HUES6 (cell line): ENCODE measurements at regions not wholly inside any gene's neighbourhood (a gene's known extent, or its start where the extent isn't known, plus 50 kb on each side); places are given as distances from the start of the nearest gene placed in this dataset.
"Not testable (repeated sequence)": the region's sequence is repeated elsewhere in the genome, so short reads cannot be mapped to it uniquely, and the experiment has no call there.

Experiments used
- H3K27ac ChIP-seq: 2 replicates; pipeline ENCODE4 v1.7.0; 2013; ENCODE audit warnings: low read depth, mild to moderate bottlenecking, low read length, inconsistent platforms
- H3K27me3 ChIP-seq: 2 replicates; pipeline ENCODE4 v1.6.1; 2013; ENCODE audit warnings: low read length; ENCODE audit not compliant: control insufficient read depth, insufficient read depth
- H3K36me3 ChIP-seq: 2 replicates; pipeline ENCODE4 v1.6.1; 2013; ENCODE audit warnings: low read length; ENCODE audit not compliant: control insufficient read depth, insufficient read depth
- H3K4me1 ChIP-seq: 2 replicates; pipeline ENCODE4 v1.6.1; 2013; ENCODE audit warnings: low read length; ENCODE audit not compliant: control insufficient read depth, insufficient read depth
- H3K4me3 ChIP-seq: 2 replicates; pipeline ENCODE4 v1.5.1; 2013; ENCODE audit warnings: low read depth, low read length
- H3K9ac ChIP-seq: one replicate; pipeline ENCODE4 v1.6.1; 2013; ENCODE audit warnings: mild to moderate bottlenecking, low read length
- H3K9me3 ChIP-seq: 2 replicates; pipeline ENCODE4 v1.6.1; 2013; ENCODE audit warnings: low read depth, low read length; ENCODE audit not compliant: control insufficient read depth, insufficient read depth

GRCh38 chr7:6882321-6882721 is 56.2 kb upstream of the CCZ1B start:
- H3K27me3 ChIP-seq, H3K36me3 ChIP-seq, H3K4me1 ChIP-seq, H3K9ac ChIP-seq, H3K9me3 ChIP-seq, H3K27ac ChIP-seq, H3K4me3 ChIP-seq: not testable (repeated sequence)

DNA sequence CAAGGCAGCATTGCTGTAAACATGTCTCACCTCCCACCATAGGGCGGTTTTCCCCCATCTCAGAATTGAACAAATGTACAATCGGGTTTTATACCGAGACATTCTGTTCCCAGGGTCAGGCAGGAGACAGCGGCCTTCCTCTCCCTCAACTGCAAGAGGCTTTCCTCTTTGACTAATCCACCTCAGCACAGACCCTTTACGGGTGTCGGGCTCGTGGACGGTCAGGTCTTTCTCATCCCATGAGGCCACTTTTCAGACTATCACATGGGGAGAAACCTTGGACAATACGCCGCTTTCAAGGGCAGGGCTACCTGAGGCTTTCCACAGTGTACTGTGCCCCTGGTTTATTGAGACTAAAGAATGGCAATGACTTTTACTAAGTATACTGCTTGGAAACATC is 57.7 kb upstream of the CCZ1B start:
- not testable (repeated sequence) for H3K27ac ChIP-seq, H3K27me3 ChIP-seq, H3K4me3 ChIP-seq, H3K36me3 ChIP-seq, H3K4me1 ChIP-seq, H3K9ac ChIP-seq, H3K9me3 ChIP-seq

DNA sequence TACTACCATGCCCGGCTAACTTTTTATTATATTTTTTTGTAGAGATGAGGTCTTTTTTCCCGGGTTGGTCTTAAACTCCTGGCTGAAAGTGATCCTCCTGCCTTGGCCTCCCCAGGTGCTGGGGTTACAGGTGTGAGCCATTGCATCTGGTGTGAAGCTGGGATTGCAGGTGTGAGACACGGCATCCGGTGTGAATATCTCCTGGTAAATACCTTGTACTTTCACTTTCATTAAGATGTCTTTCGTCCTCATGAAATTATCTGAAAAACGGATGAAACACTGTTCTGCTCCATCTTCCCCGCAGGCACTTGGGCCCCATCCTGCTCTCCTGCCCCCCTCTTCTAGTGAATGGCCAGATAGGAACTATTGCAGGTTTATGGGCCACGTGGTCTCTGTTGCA is 60.1 kb upstream of the CCZ1B start:
- Histone ChIP-seq H3K27me3 (no peaks in the 10 kb centered on the region; the same call in 1 of the 2 replicates), H3K9me3 (no peaks in the 10 kb centered on the region; the same call in 1 of the 2 replicates), H3K4me1 (no peaks in the 10 kb centered on the region), H3K9ac (no peak overlapping the region), H3K4me3 (no peak overlapping the region), H3K27ac (no peak overlapping the region), H3K36me3 (no peaks in the 10 kb centered on the region)

GRCh38 chr7:6888267-6889045 is 62.4 kb upstream of the CCZ1B start:
- H3K4me1 ChIP-seq, H3K9me3 ChIP-seq, H3K27ac ChIP-seq, H3K27me3 ChIP-seq, H3K9ac ChIP-seq, H3K4me3 ChIP-seq, H3K36me3 ChIP-seq: not testable (repeated sequence)

- H3K4me3 ChIP-seq, result no peak overlapping the region
- H3K9ac ChIP-seq, result no peak overlapping the region
Observed at GRCh38 chr7:6889252-6889812, 63.3 kb upstream of the CCZ1B start.

DNA sequence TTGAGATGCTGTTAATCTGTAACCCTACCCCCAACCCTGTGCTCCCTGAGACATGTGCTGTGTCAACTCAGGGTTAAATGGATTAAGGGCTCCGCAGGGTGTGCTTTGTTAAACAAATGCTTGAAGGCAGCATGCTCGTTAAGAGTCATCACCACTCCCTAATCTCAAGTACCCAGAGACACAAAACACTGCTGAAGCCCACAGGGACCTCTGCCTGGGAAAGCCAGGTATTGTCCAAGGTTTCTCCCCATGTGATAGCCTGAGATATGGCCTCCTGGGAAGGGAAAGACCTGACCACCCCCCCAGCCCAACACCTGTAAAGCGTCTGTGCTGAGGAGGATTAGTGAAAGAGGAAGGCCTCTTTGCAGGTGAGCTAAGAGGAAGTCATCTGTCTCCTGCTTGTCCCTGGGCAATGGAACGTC is 76.0 kb upstream of the CCZ1B start:
- Histone ChIP-seq H3K9ac (peak overlapping the region; percentile 42), H3K4me3 (peak overlapping the region; percentile 30; the same call in 1 of the 2 replicates), H3K4me1 (peaks cover 19% of the 10 kb centered on the region), H3K27ac (peak overlapping the region; percentile 48; the same call in 1 of the 2 replicates)
- not testable (repeated sequence) for H3K27me3 ChIP-seq, H3K36me3 ChIP-seq, H3K9me3 ChIP-seq

More at GRCh38 chr7:6889252-6889812, 63.3 kb upstream of the CCZ1B start:
- Histone ChIP-seq H3K9me3 (no peaks in the 10 kb centered on the region; the same call in 1 of the 2 replicates), H3K36me3 (no peaks in the 10 kb centered on the region), H3K27me3 (no peaks in the 10 kb centered on the region), H3K4me1 (no peaks in the 10 kb centered on the region), H3K27ac (no peak overlapping the region)

DNA sequence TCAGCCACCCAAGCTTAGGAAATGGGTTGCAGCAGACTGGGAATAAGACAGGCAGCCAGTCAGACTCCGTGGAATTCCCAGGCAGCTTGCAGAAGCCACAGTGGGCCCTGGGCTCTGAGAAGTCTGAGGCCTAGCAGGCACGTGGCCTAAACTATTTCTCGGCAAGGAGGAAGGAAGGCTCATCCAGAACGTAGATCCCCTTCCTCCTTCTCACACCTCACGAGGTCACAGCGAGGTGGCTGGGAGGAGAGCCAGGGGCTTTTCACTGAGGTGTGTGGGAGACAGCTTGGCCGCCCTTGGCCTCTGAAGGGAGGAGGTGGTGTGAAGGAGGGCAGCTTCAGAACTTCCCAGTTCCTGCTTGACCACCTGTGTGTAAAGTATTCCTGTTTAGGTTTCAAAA is 77.2 kb upstream of the CCZ1B start:
- not testable (repeated sequence) for H3K27ac ChIP-seq, H3K27me3 ChIP-seq, H3K4me3 ChIP-seq, H3K9me3 ChIP-seq, H3K36me3 ChIP-seq
- Histone ChIP-seq H3K9ac (peak overlapping the region; percentile 42), H3K4me1 (peaks cover 19% of the 10 kb centered on the region)

GRCh38 chr7:6903792-6904191 is 77.7 kb upstream of the CCZ1B start:
- H3K36me3 ChIP-seq, H3K27ac ChIP-seq, H3K27me3 ChIP-seq, H3K9me3 ChIP-seq, H3K9ac ChIP-seq, H3K4me3 ChIP-seq: not testable (repeated sequence)
- H3K4me1 ChIP-seq, result peaks cover 19% of the 10 kb centered on the region

DNA sequence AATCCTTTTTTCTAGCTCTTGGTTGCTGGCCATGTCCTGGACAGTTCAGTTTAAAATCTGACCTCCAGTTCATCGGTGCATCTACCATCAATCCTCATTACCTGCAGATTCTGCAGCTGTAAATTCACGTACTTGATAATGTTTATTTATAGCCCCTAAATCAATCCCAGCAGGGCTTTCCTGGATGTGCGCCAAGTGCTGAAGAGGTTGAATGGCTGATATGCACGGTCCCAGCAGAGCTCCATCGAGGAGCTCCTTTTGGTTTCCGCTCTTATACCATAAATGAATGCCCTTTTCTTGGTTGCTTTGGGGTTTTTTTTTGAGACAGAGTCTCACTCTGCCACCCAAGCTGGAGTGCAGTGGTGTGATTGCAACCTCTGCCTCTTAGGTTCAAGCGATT is 91.2 kb upstream of the CCZ1B start:
- Histone ChIP-seq H3K27me3 (no peaks in the 10 kb centered on the region), H3K36me3 (no peaks in the 10 kb centered on the region)

GRCh38 chr7:6919169-6919568 is 93.1 kb upstream of the CCZ1B start:
- not testable (repeated sequence) for H3K27ac ChIP-seq, H3K36me3 ChIP-seq, H3K9me3 ChIP-seq, H3K4me3 ChIP-seq, H3K4me1 ChIP-seq, H3K27me3 ChIP-seq, H3K9ac ChIP-seq

More for the DNA sequence above, 91.2 kb upstream of the CCZ1B start:
- H3K9ac ChIP-seq, result no peak overlapping the region
- H3K9me3 ChIP-seq, result no peaks in the 10 kb centered on the region
- no peak overlapping the region for H3K4me3 ChIP-seq
- H3K4me1 ChIP-seq, result no peaks in the 10 kb centered on the region
- H3K27ac ChIP-seq, result no peak overlapping the region

DNA sequence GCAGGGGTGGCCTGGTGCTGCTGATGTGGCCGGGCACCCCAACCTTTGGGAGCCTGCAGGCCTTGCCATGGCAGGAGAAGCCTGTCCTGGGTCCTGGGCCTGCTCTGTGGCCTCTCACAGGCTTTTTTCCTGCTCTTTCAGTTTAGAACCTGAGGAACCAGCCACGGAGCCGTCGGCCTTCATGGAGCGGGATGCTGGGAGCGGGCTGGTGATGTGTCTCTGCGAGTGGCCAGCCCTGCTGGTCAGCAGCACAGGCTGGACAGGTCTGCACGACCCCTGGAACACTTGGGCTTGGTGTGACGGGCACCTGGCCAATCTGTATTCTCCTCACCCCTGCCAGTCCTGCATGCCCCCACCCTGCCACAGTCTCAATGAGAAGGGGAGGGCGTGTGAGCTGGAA is 98.4 kb upstream of the CCZ1B start:
- not testable (repeated sequence) for H3K27ac ChIP-seq, H3K9me3 ChIP-seq, H3K36me3 ChIP-seq, H3K4me1 ChIP-seq, H3K4me3 ChIP-seq, H3K27me3 ChIP-seq, H3K9ac ChIP-seq
